NCI-H2029 treated with DMSO at 0.1 percent for 48 hours (cell line): ENCODE measurements at regions not wholly inside any gene's neighbourhood (a gene's known extent, or its start where the extent isn't known, plus 50 kb on each side); places are given as distances from the start of the nearest gene placed in this dataset.
"Not testable (repeated sequence)": the region's sequence is repeated elsewhere in the genome, so short reads cannot be mapped to it uniquely, and the experiment has no call there.

Source experiments
- DNase-seq: peaks from one replicate; lab custom pipeline; 2025; lab: John Stamatoyannopoulos, UW

- no peak for DNase-seq
Observed at GRCh38 chr7:69510114-69510513, 88.2 kb upstream of the AUTS2 start.

DNA sequence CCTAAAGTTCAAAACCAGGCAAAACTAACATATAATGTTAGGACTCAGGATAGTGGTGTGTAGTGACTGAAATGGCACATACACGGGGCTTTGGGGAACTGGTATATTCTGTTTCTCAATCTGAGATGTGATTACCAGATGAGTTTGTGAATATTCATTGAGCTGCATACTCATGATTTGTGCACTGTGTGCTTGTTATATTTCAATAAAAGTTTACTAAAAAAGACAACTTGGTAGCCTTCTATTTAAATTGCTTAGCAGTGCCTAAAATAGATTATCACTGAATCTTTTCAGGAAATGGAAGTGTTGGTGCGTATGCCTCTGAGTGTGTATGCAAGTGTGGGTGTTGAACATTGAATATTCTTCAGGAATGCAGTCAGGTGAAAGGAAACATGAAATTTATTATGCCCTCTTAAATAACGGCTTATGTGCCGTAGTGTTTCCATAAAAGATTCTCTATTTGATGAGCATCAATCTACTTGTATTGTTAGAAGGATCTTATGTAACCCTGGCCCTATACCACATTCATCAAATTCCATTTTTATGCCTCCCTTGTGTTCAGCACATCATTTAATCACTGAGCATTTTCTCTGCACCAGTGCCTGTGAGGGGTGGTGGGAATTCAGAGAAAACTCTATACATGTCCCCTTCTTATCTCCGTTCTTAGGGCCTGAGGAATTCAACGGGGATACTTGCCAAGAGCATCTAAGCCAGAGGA lies 82.6 kb upstream of the AUTS2 start:
- no peak for DNase-seq

DNA sequence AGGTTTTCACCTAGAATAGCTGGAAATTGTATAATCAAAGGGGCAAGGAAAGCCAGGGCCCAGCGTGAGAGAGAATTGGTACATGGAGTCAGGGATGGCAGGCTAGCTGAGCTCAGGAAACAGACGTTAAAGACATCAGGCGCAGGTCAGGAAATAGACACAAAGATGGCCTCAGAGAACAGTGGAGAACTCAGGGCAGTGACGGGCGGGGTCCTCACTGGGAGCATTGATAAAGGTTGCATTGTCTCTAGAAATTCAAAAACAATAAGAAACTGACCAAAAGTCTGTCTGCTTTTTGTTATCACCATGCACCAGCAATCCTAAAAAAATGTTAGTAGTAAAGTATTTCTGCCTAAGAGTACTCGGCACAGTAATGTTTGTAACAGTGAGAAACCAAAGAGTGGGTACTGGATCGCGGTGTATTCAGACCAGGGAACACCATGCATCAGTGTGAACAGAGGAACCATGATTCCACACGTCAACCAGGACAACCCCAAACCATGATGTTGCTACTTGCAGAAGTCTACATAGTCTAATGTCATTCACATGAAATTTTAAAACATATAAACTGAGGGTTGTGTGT lies 81.9 kb upstream of the AUTS2 start:
- DNase-seq: no peak

DNA sequence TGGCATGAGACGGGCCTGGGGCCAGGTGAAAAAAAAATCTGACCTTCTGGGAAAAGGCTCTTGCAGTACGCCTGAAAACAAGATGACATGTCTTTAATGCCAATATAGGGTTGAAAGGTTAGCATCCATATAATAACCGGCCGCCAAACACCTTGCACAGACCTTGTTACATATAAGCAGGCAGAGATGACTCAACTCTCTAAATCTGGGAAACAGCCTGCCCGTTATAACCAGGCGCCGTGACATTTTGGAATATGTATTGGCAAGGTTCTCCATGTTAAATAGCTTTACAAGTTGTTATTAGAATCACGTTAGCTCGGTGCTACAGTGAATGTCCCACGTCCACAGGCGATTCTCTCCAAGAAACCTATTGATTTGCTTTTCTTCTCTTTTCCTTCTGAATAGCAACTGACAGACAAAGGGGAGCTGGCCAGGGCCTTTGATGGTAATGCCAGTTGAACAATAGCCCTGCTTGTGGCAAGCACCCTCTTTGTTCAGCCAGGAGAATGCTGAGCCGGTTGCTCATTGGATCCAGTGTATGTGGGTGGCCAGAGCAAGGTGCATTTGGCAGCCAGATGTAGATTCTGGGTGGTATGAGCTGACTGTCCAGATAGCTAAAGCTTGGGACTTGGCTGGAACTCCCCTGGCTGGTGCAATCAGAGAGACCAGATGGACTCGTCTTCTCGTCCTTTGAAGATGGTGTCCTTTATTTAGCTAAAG lies 80.1 kb upstream of the AUTS2 start:
- no peak for DNase-seq

DNA sequence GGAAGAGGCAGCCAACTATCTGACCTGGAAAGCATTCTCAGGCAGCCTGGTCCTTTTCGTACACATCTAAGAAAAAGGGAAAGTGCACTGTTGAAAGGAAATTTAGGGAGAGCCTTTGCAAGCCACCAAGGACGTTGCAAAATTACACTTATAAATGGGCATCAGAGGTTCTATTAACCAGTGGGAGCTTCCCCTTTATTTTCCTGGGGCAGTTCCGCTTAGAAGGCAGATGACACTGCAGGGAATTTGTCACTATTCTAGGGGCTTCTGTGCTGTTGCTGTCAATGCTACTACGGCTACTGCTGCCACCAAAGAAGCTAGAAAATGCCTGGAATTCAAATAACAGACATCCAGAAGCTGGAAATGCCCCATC lies 79.6 kb upstream of the AUTS2 start:
- DNase-seq: no peak

- DNase-seq: no peak
Observed at GRCh38 chr7:69526570-69526969, 71.7 kb upstream of the AUTS2 start.

DNA sequence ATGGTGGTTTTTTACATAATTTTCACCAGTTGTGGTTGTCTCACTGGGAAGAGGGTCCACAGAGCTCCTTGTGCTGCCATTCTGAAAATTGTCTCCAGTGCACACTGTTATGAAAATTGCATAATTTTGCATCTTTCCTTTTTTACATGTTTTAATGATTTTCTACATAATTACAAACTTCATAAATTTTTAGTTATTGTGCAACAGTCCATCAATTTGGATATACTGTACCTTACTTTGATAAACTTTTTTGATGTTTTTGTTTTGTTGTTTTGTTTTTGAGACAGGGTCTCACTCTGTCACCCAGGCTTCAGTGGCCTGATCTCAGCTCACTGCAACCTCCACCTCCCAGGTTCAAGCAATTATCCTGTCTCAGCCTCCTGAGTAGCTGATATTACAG lies 70.6 kb upstream of the AUTS2 start:
- DNase-seq: no peak

GRCh38 chr7:69531050-69531449 lies 67.2 kb upstream of the AUTS2 start:
- DNase-seq: no peak

DNA sequence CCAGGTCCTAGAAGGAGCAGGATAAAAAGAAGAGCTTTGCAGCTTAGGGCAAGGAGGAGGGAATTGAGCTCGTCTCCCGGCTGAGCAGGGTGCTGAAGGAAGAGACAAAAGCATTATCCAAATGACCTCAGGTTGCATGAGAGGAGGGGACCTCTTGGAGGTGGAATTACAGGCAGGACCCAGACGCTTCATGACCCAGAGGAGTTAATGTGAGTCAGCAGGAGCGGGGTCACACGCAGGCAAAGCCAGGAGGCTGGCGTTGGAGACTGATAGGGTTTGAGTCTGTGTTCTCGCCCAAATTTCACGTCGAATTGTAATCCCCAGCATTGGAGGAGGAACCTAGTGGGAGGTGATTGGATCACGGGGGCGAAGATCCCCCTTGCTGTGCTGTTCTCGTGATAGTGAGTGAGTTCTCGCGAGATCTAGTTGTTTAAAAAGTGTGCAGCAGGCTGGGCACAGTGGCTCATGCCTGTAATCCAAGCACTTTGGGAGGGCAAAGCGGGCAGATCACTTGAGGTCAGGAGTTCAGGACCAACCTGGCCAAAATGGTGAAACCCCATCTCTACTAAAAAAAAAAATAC lies 63.7 kb upstream of the AUTS2 start:
- DNase-seq: no peak

GRCh38 chr7:69537691-69538090 lies 60.6 kb upstream of the AUTS2 start:
- DNase-seq: no peak

GRCh38 chr7:69539531-69539930 lies 58.7 kb upstream of the AUTS2 start:
- no peak for DNase-seq

DNA sequence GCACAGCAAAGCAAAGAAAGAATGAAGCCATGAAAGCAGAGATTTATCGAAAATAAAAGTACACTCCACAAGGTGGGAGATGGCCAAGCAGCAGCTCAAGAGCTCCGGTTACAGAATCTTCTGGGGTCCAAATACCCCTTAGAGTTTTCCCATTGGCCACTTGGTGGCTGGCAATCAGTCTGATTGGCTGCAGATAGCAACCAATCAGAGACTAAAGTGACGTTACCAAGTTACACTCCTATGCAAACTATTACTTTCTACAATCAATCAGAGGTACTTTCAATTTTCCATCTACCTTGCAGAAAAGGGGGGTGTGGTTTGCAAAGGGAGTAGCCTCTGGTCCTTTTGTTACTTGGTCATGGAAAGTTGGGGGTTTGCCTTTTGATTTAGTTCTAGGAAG lies 58.0 kb upstream of the AUTS2 start:
- no peak for DNase-seq

DNA sequence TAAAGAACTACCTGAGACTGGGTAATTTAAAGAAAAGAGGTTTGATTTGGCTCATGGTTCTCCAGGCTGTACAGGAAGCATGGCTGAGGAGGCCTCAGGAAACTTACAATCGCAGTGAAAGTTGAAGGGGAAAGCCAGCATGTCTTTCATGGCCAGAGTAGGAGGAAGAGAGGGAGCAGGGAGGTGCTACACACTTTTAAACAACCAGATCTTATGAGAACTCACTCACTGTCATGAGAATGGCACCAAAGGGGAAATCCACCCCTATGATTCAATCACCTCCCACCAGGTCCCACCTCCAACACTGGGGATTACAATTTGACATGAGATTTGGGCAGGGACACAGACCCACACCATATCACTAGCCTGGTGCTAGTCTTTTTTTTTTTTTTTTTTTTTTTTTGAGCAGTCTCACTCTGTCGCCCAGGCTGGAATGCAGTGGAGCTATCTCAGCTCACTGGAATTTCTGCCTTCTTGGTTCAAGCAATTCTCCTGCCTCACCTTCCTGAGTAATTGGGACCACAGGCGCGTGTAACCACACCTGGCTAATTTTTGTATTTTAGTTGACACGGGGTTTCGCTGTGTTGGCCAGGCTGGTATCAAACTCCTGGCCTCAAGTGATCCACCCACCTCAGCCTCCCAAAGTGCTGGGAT lies 56.4 kb upstream of the AUTS2 start:
- not testable (repeated sequence) for DNase-seq

DNA sequence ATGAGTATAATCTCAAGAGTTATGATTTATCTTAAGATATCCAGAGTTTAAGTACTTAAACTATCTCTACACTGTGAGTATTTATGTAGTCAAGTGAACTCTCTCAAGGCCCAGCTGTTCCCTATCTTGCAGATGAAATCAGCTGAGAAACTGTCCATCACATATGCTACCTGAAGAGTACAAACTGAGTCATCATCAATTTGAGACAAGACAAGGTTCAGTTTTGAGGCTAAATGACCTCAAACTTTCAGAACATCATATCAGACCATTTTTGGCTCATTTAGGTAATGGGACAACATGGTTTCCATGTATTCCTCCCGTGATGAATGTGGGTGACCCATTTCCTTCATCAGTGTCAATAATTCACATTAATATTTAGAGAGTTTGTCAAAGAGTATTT lies 53.1 kb upstream of the AUTS2 start:
- no peak for DNase-seq
